ENCODE measurements at regions not wholly inside any gene's neighbourhood (a gene's known extent, or its start where the extent isn't known, plus 50 kb on each side); places are given as distances from the start of the nearest gene placed in this dataset.
"Not testable (repeated sequence)": the region's sequence is repeated elsewhere in the genome, so short reads cannot be mapped to it uniquely, and the experiment has no call there.

GRCh38 chr10:35819011-35819410 lies 176.9 kb upstream of the FZD8 start:
- DNase-seq (ENCODE audit: low read depth in 2 of 2), result no peak
- no peak overlapping the region for H3K4me2 ChIP-seq (ENCODE audit: extremely low read depth, insufficient read depth, low read length)
- H3K27me3 ChIP-seq (ENCODE audit: control insufficient read depth, insufficient read depth, low read length), result no peaks in the 10 kb centered on the region
- no peak overlapping the region for H3K9ac ChIP-seq (ENCODE audit: insufficient read depth, low read length)
- no peak overlapping the region for H3K27ac ChIP-seq (ENCODE audit: insufficient read depth, low read length)
- no peak overlapping the region for H2AFZ ChIP-seq (ENCODE audit: low read length)
- no peaks in the 10 kb centered on the region for H4K20me1 ChIP-seq (ENCODE audit: control insufficient read depth, extremely low read depth, insufficient read depth, low read length)
- H3K9me3 ChIP-seq (ENCODE audit: control insufficient read depth, insufficient read depth, low read depth, low read length), result no peaks in the 10 kb centered on the region
- H3K79me2 ChIP-seq (ENCODE audit: control insufficient read depth, insufficient read depth, low read length), result no peaks in the 10 kb centered on the region
- no peak for TF ChIP-seq CTCF (conservative IDR thresholded peaks at IDR 0.05 in 1 of 2, IDR thresholded peaks at IDR 0.05 in 1 of 2; ENCODE audit: low read depth in 1 of 2, low read length in 2 of 2)
- TF ChIP-seq EZH2 (IDR thresholded peaks at IDR 0.05; ENCODE audit: low read length, missing control alignments), result no peak
- H3K36me3 ChIP-seq (ENCODE audit: control insufficient read depth, insufficient read depth, low read length), result no peaks in the 10 kb centered on the region
- H3K4me1 ChIP-seq (ENCODE audit: control insufficient read depth, extremely low read depth, insufficient read depth, low read length), result no peaks in the 10 kb centered on the region
- no peak overlapping the region for H3K4me3 ChIP-seq (replicated peaks in 1 of 4; ENCODE audit: control extremely low read depth in 1 of 4, insufficient read depth in 1 of 4, low read depth in 3 of 4, low read length in 4 of 4)

DNA sequence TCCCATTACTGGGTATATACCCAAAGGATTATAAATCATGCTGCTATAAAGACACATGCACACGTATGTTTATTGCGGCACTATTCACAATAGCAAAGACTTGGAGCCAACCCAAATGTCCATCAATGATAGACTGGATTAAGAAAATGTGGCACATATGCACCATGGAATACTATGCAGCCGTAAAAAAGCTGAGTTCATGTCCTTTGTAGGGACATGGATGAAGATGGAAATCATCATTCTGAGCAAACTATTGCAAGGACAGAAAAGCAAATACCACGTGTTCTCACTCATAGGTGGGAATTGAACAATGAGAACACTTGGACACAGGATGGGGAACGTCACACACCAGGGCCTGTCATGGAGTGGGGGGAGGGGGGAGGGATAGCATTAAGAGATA lies 175.0 kb upstream of the FZD8 start:
- H3K9me3 ChIP-seq (ENCODE audit: control insufficient read depth, insufficient read depth, low read depth, low read length); H3K4me1 ChIP-seq (ENCODE audit: control insufficient read depth, extremely low read depth, insufficient read depth, low read length); H3K36me3 ChIP-seq (ENCODE audit: control insufficient read depth, insufficient read depth, low read length); H3K79me2 ChIP-seq (ENCODE audit: control insufficient read depth, insufficient read depth, low read length); H3K27me3 ChIP-seq (ENCODE audit: control insufficient read depth, insufficient read depth, low read length); DNase-seq (ENCODE audit: low read depth in 2 of 2); H3K9ac ChIP-seq (ENCODE audit: insufficient read depth, low read length); H4K20me1 ChIP-seq (ENCODE audit: control insufficient read depth, extremely low read depth, insufficient read depth, low read length); H3K27ac ChIP-seq (ENCODE audit: insufficient read depth, low read length); H3K4me2 ChIP-seq (ENCODE audit: extremely low read depth, insufficient read depth, low read length); H3K4me3 ChIP-seq (replicated peaks in 1 of 4; ENCODE audit: control extremely low read depth in 1 of 4, insufficient read depth in 1 of 4, low read depth in 3 of 4, low read length in 4 of 4); H2AFZ ChIP-seq (ENCODE audit: low read length): not testable (repeated sequence)

DNA sequence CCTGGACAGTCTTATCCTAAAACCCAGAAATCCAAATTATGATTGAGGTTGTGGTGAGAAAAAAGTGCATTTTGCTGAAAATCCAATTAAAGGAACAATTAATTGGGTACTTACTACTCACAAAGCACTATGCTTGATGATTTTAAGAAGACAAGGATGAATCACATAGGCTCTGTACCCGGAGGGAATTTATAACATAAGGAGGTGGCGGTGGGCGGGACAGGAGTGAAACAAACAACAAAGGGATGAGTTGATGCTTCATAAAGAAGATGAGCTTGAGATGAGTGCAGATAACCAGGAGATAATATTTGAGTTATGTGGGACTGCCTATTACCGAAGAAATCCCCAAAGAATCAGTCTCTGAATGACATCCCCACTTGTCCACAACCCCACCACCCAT lies 171.1 kb upstream of the FZD8 start:
- DNase-seq (ENCODE audit: low read depth in 2 of 2), result no peak
- no peak for TF ChIP-seq CTCF (conservative IDR thresholded peaks at IDR 0.05 in 1 of 2, IDR thresholded peaks at IDR 0.05 in 1 of 2; ENCODE audit: low read depth in 1 of 2, low read length in 2 of 2)
- TF ChIP-seq EZH2 (IDR thresholded peaks at IDR 0.05; ENCODE audit: low read length, missing control alignments), result no peak
- no peaks in the 10 kb centered on the region for H3K4me1 ChIP-seq (ENCODE audit: control insufficient read depth, extremely low read depth, insufficient read depth, low read length)
- no peaks in the 10 kb centered on the region for H3K36me3 ChIP-seq (ENCODE audit: control insufficient read depth, insufficient read depth, low read length)
- no peaks in the 10 kb centered on the region for H3K27me3 ChIP-seq (ENCODE audit: control insufficient read depth, insufficient read depth, low read length)
- no peaks in the 10 kb centered on the region for H3K79me2 ChIP-seq (ENCODE audit: control insufficient read depth, insufficient read depth, low read length)
- H3K9ac ChIP-seq (ENCODE audit: insufficient read depth, low read length), result no peak overlapping the region
- no peaks in the 10 kb centered on the region for H4K20me1 ChIP-seq (ENCODE audit: control insufficient read depth, extremely low read depth, insufficient read depth, low read length)
- H3K4me2 ChIP-seq (ENCODE audit: extremely low read depth, insufficient read depth, low read length), result no peak overlapping the region
- H3K9me3 ChIP-seq (ENCODE audit: control insufficient read depth, insufficient read depth, low read depth, low read length), result no peaks in the 10 kb centered on the region
- H3K27ac ChIP-seq (ENCODE audit: insufficient read depth, low read length), result no peak overlapping the region
- H3K4me3 ChIP-seq (replicated peaks in 1 of 4; ENCODE audit: control extremely low read depth in 1 of 4, insufficient read depth in 1 of 4, low read depth in 3 of 4, low read length in 4 of 4), result no peak overlapping the region
- no peak overlapping the region for H2AFZ ChIP-seq (ENCODE audit: low read length)

- Histone ChIP-seq H3K4me3 (replicated peaks in 1 of 4; ENCODE audit: control extremely low read depth in 1 of 4, insufficient read depth in 1 of 4, low read depth in 3 of 4, low read length in 4 of 4) (no peak overlapping the region), H3K4me2 (ENCODE audit: extremely low read depth, insufficient read depth, low read length) (no peak overlapping the region), H3K27ac (ENCODE audit: insufficient read depth, low read length) (no peak overlapping the region), H3K4me1 (ENCODE audit: control insufficient read depth, extremely low read depth, insufficient read depth, low read length) (no peaks in the 10 kb centered on the region), H3K27me3 (ENCODE audit: control insufficient read depth, insufficient read depth, low read length) (no peaks in the 10 kb centered on the region), H3K9ac (ENCODE audit: insufficient read depth, low read length) (no peak overlapping the region), H3K79me2 (ENCODE audit: control insufficient read depth, insufficient read depth, low read length) (no peaks in the 10 kb centered on the region), H3K36me3 (ENCODE audit: control insufficient read depth, insufficient read depth, low read length) (no peaks in the 10 kb centered on the region), H4K20me1 (ENCODE audit: control insufficient read depth, extremely low read depth, insufficient read depth, low read length) (no peaks in the 10 kb centered on the region), H2AFZ (ENCODE audit: low read length) (no peak overlapping the region), H3K9me3 (ENCODE audit: control insufficient read depth, insufficient read depth, low read depth, low read length) (no peaks in the 10 kb centered on the region)
- TF ChIP-seq EZH2 (IDR thresholded peaks at IDR 0.05; ENCODE audit: low read length, missing control alignments) (no peak), CTCF (conservative IDR thresholded peaks at IDR 0.05 in 1 of 2, IDR thresholded peaks at IDR 0.05 in 1 of 2; ENCODE audit: low read depth in 1 of 2, low read length in 2 of 2) (no peak)
- no peak for DNase-seq (ENCODE audit: low read depth in 2 of 2)
Measured at GRCh38 chr10:35808344-35808743, 166.2 kb upstream of the FZD8 start.

All from fibroblast of lung (primary cell).